K562 (cell line): ENCODE measurements at regions not wholly inside any gene's neighbourhood (a gene's known extent, or its start where the extent isn't known, plus 50 kb on each side); places are given as distances from the start of the nearest gene placed in this dataset.

ENCODE experiments used
- ATAC-seq: fragments of 200-7000 bp; cut with Tn5 transposase; 3 replicates; pipeline ENCODE4 v1.9.1; 2020; ENCODE audit warnings: moderate library complexity
- BruUV-seq: library from RNA; stranded (reverse); fragments of 400-500 nt; replicated peaks from 2 replicates; lab custom pipeline; 2021; lab: Mats Ljungman, UMichigan
- CTCF ChIA-PET: fragments of 300-600 bp; formaldehyde crosslinking; extraction: SDS; loops from one replicate; lab custom pipeline; 2021; ENCODE audit warnings: low intra/inter-chr PET ratio; lab: Yijun Ruan, JAX
- POLR2A ChIA-PET: fragments of 300-600, 350-650 bp; sonication (Branson Sonifier 250); formaldehyde crosslinking; extraction: SDS; loops from one replicate; lab custom pipeline; 2021; ENCODE audit warnings: antibody characterized with exemption, inconsistent platforms; lab: Yijun Ruan, JAX
- DNase-seq, 4 experiments: peaks; one replicate each; pipeline versions ENCODE4 v3.0.0 to v3.0.0-alpha.2; 2011 to 2018; ENCODE audit warnings: low spot score in 3 of 4, mixed read lengths in 3 of 4; ENCODE audit errors: extremely low read depth in 1 of 4
- FAIRE-seq: peaks from 2 replicates; lab custom pipeline; 2011; peaks lifted over from hg19 to GRCh38; lab: Jason Lieb, UNC
- H2AFZ ChIP-seq: 2 replicates; pipeline ENCODE4 v1.6.0; 2011; ENCODE audit warnings: low read depth, low read length, control low read depth, inconsistent platforms
- H3K27ac ChIP-seq: fragments of 200-600 bp; 3 replicates; pipeline ENCODE4 v1.8.0; 2011; ENCODE audit warnings: low read depth, mild to moderate bottlenecking, control low read depth, inconsistent platforms, low read length, moderate library complexity, mixed read lengths; ENCODE audit errors: extremely low read depth
- H3K27me3 ChIP-seq, 2 experiments: fragments of 300-600 bp in 1 of 2; 2 replicates in 1 of 2; 3 replicates in 1 of 2; pipeline versions ENCODE4 v1.6.0 to v1.8.0; 2011; ENCODE audit warnings: inconsistent platforms in 2 of 2, low read length in 2 of 2, mild to moderate bottlenecking in 1 of 2, mixed read lengths in 1 of 2, moderate library complexity in 1 of 2; ENCODE audit not compliant: control insufficient read depth in 2 of 2, insufficient read depth in 2 of 2
- H3K36me3 ChIP-seq: fragments of 300-600 bp; 3 replicates; pipeline ENCODE4 v1.8.0; 2011; ENCODE audit warnings: mild to moderate bottlenecking, low read length, inconsistent platforms; ENCODE audit not compliant: control insufficient read depth, insufficient read depth
- H3K4me1 ChIP-seq, 2 experiments: fragments of 200-600 bp in 1 of 2; replicated peaks in 1 of 2; 2 replicates in 1 of 2; 3 replicates in 1 of 2; pipeline versions ENCODE4 v1.5.1 to v1.8.0; 2011; ENCODE audit warnings: inconsistent platforms in 2 of 2, low read length in 2 of 2, mild to moderate bottlenecking in 1 of 2, mixed read lengths in 1 of 2, moderate library complexity in 1 of 2; ENCODE audit not compliant: control insufficient read depth in 2 of 2, insufficient read depth in 2 of 2
- H3K4me2 ChIP-seq: 2 replicates; pipeline ENCODE4 v1.6.1; 2011; ENCODE audit warnings: low read length, control low read depth, inconsistent platforms, mixed read lengths; ENCODE audit not compliant: insufficient read depth
- H3K4me3 ChIP-seq: fragments of 200-600 bp; sonication (generic), shearing (Covaris generic); 2 replicates; pipeline ENCODE4 v1.5.1; 2016; ENCODE audit warnings: control low read depth, inconsistent platforms
- H3K79me2 ChIP-seq: fragments of 200-600 bp; 3 replicates; pipeline ENCODE4 v1.8.0; 2011; ENCODE audit warnings: low read length, inconsistent platforms; ENCODE audit not compliant: control insufficient read depth, insufficient read depth
- H3K9ac ChIP-seq, 2 experiments: 2 replicates each; pipeline versions ENCODE4 v1.6.0 to v1.6.1; 2011; ENCODE audit warnings: low read depth in 2 of 2, low read length in 2 of 2, control low read depth in 1 of 2, inconsistent platforms in 1 of 2, mild to moderate bottlenecking in 1 of 2, mixed read lengths in 1 of 2; ENCODE audit not compliant: insufficient read depth in 1 of 2
- H3K9me1 ChIP-seq: one replicate; pipeline ENCODE4 v1.6.0; 2011; ENCODE audit warnings: inconsistent platforms, mild to moderate bottlenecking, low read length, moderate library complexity; ENCODE audit not compliant: control insufficient read depth, insufficient read depth
- H3K9me3 ChIP-seq: replicated peaks from 2 replicates; pipeline ENCODE4 v1.5.1; 2011; ENCODE audit warnings: low read depth, low read length, inconsistent platforms; ENCODE audit not compliant: control insufficient read depth, insufficient read depth
- H4K20me1 ChIP-seq: replicated peaks from 2 replicates; pipeline ENCODE4 v1.6.1; 2011; ENCODE audit warnings: low read length, inconsistent platforms, mixed read lengths; ENCODE audit not compliant: control insufficient read depth, insufficient read depth
- MLX ChIP-seq, 2 experiments: fragments of 450-650 bp in 1 of 2; sonication (generic) in 1 of 2; formaldehyde crosslinking; conservative IDR thresholded peaks; 2 replicates each; pipeline versions ENCODE4 v1.4.0 to v1.8.1; 2020 to 2022; ENCODE audit warnings: mild to moderate bottlenecking in 1 of 2, missing genetic modification reagents in 1 of 2
- SNRNP70 ChIP-seq: fragments of 200-400 bp; formaldehyde crosslinking; optimal IDR thresholded peaks from 2 replicates; pipeline ENCODE3; 2017; ENCODE audit warnings: low read depth, low read length
- TOE1 ChIP-seq, 2 experiments: fragments of 450-650 bp in 1 of 2; sonication (generic) in 1 of 2; formaldehyde crosslinking in 1 of 2; IDR thresholded peaks; 2 replicates each; pipeline versions ENCODE4 v1.7.1 to v1.8.0; 2016 to 2022; ENCODE audit warnings: borderline replicate concordance in 2 of 2, mild to moderate bottlenecking in 2 of 2, antibody characterized with exemption in 1 of 2, inconsistent platforms in 1 of 2, low read depth in 1 of 2, missing genetic modification reagents in 1 of 2, moderate library complexity in 1 of 2
- WGBS: fragments of 100-300 bp; shearing (Covaris generic); methylation state at CpG from one replicate; pipeline ENCODE4 v1.1.6; 2016; ENCODE audit warnings: low coverage, mixed read lengths; ENCODE audit not compliant: insufficient coverage; ENCODE audit errors: missing lambda C conversion rate; 5-methylcytosine and 5-hydroxymethylcytosine counted together
- in situ Hi-C: fragments of 300-500 bp; cut with MboI; formaldehyde crosslinking; loops from 4 replicates; pipeline ENCODE4 v1.15.0; 2018; ENCODE audit warnings: inconsistent platforms, mixed read lengths
- intact Hi-C: fragments of 100-400 bp; cut with micrococcal nuclease; formaldehyde crosslinking; loops from 2 replicates; pipeline ENCODE4 v1.14.2; 2022

DNA sequence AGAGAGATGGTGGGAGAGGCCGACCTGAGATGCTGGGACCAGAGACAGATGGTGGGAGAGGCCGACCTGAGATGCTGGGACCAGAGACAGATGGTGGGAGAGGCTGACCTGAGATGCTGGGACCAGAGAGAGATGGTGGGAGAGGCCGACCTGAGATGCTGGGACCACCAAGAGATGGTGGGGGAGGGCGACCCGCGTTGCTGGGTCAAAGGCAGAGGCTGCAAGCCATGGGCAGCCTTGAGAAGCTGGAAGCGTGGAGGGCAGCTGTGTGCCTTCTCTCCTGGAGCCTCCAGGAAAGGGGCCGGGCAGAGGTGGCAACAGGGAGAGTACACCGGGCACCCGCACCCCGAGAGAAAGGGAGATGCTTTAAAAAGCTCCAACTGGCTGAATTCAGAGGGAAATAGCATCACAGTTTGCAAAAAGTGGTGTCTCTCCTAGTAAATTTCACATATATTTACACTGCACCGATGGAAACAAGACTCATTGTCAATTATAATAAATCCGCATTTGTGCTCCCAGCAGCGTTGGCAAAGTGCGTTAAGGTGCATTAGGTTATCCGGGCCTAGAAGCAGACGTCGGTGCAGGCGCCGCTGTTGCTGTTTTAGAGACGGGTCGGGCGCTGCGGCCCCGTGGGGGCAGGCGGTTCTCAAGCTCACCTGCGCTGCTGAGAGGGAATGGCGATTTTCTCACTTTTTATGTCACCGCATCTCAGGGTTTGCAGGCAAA is 132.4 kb downstream of the DLL1 start:
- WGBS = 40% methylated on average over 25 of the region's 29 CpGs
- no peak overlapping the region for H3K27ac ChIP-seq
- H3K4me1 ChIP-seq = peaks cover 0 to 20% of the 10 kb centered on the region in 2 experiments; a peak in 2 of 5 replicates
- H3K27me3 ChIP-seq = peaks cover 0 to 10% of the 10 kb centered on the region in 2 experiments; a peak in 3 of 5 replicates
- in situ Hi-C loops (no loop called here), intact Hi-C loops (no loop called here)
- no peak overlapping the region for H3K4me2 ChIP-seq
- no peak overlapping the region for H3K9ac ChIP-seq
- H3K9me1 ChIP-seq = peaks cover 5% of the 10 kb centered on the region
- TF ChIP-seq TOE1 (IDR thresholded peaks at IDR 0.05; ENCODE audit: borderline replicate concordance) (no peak), TOE1 (CRISPR knock-in tag; IDR thresholded peaks at IDR 0.05; ENCODE audit: borderline replicate concordance, low read depth) (no peak), MLX (CRISPR knock-in tag; conservative IDR thresholded peaks at IDR 0.05) (no peak), SNRNP70 (no peak)
- H3K4me3 ChIP-seq = no peak overlapping the region
- ChIA-PET CTCF (no interaction called here), POLR2A (no interaction called here)
- H2AFZ ChIP-seq = no peak overlapping the region
- H3K36me3 ChIP-seq = no peaks in the 10 kb centered on the region
- H3K9me3 ChIP-seq = peaks cover 5% of the 10 kb centered on the region; the same call in 1 of the 2 replicates
- BruUV-seq = no TSS peak
- H4K20me1 ChIP-seq = no peaks in the 10 kb centered on the region
- no peaks in the 10 kb centered on the region for H3K79me2 ChIP-seq
- ATAC-seq = no peak
- DNase-seq = no peak
- no peak for FAIRE-seq
